ENCODE measurements at regions not wholly inside any gene's neighbourhood (a gene's known extent, or its start where the extent isn't known, plus 50 kb on each side); places are given as distances from the start of the nearest gene placed in this dataset.
A peak's percentile ranks its signal among the peaks of the same experiment; 100 is the strongest.

DNA sequence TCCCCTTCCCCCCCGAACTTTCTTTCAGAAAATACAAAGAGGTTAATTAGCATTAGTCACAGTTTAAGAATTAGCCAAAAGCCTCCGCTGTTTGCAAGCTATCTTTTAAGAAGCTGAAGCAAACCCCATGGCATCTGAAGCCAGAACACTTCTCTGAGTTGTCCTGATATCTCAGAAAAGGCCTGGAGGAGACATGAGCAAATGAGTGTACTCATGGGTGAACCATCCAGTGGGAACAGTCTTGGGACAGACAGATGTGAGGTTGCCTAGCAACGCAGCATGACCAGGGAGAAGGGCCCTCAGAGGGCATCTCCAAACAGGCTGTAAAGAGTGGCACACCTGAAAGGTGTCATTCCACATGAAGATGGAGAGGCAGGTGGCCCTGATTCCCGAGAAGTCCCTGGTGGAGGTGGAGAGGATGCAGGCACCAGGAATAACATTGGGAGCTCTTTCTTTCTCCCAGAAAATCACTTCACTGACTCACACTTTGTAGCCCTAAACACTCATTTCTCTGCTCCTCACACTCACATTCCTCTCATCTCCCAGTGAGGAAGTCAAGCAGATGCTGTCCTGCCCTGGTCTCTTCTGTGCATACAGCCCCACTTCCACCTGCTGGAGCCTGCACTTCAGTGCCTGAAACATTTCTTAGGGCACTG is 87.0 kb upstream of the TSHZ3 start:
- Histone ChIP-seq H3K4me1 (ENCODE audit: control insufficient read depth in 1 of 2, insufficient read depth in 2 of 2, low read length in 2 of 2) (peaks cover 2 to 10% of the 10 kb centered on the region in 2 experiments), H4K12ac (ENCODE audit: low read depth, low read length) (no peak overlapping the region), H3K23ac (ENCODE audit: low read length) (no peak overlapping the region)

DNA sequence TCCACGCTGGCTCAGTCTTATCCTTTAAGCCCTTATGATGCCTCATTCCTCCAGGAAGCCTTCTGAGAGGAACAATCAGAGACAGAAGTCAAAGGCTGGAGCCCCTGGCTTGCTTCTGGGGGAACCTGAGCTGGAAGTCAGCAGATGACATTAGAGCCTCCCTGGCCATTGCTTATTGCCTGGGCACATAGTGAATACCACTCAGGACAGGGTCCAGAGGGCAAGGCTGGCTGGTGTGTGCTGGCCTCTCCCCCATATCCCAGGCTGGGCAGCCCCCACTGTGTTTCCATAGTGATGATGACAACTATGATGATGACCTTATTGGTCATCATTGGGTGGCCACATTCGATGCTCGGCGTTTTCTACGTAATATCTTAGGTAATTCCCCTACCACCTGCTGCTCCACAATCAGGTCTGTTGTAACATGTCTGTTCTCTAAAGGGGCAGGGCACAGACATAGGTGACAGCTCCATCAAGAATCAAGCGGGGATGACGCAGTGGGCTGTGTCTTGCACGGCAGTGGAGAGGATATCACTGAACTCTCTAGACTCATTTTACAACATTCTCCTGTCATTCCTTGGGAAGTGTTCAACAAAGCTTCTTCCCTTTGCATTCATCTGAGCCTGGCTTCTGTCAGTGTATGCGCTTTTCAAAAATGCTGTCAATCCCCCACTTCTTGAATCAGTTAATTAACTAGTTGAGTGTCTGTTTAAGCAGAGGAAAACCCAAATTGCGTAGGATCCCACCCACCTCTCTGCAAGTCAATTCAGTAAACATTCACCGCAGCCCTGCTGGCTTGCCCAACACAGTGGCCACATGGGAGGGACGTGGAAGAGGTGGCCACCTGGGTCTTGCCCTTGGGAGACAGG is 89.4 kb upstream of the TSHZ3 start:
- Histone ChIP-seq H3K4me3 (ENCODE audit: low read depth, low read length) (no peak overlapping the region), H3K79me1 (ENCODE audit: low read length) (no peaks in the 10 kb centered on the region), H3K27me3 (ENCODE audit: insufficient read depth, low read length) (no peaks in the 10 kb centered on the region), H3K4me2 (ENCODE audit: low read length) (no peak overlapping the region), H2AK5ac (ENCODE audit: low read length) (no peak overlapping the region), H3K14ac (ENCODE audit: low read length) (no peak overlapping the region), H3K4me1 (ENCODE audit: control insufficient read depth in 1 of 2, insufficient read depth in 2 of 2, low read length in 2 of 2) (peaks cover 2 to 8% of the 10 kb centered on the region in 2 experiments), H3K4ac (ENCODE audit: low read depth, low read length) (no peak overlapping the region), H2BK120ac (ENCODE audit: insufficient read depth, low read length, poor library complexity) (no peak overlapping the region), H3K27ac (ENCODE audit: low read depth, low read length) (no peak overlapping the region), H3K9ac (ENCODE audit: low read length) (no peak overlapping the region), H3K79me2 (ENCODE audit: control insufficient read depth, insufficient read depth, low read length, poor library complexity) (no peaks in the 10 kb centered on the region), H4K12ac (ENCODE audit: low read depth, low read length) (no peak overlapping the region), H3K9me3 (ENCODE audit: insufficient read depth, low read depth, low read length) (no peaks in the 10 kb centered on the region), H3K36me3 (ENCODE audit: control insufficient read depth in 1 of 2, insufficient read depth in 2 of 2, low read length in 2 of 2) (no peaks in the 10 kb centered on the region), H3K18ac (ENCODE audit: low read length) (no peak overlapping the region), H2BK5ac (ENCODE audit: low read depth, low read length, poor library complexity) (no peak overlapping the region), H2AFZ (ENCODE audit: insufficient read depth, low read length, poor library complexity) (no peak overlapping the region), H4K91ac (ENCODE audit: low read depth, low read length) (no peak overlapping the region), H4K8ac (ENCODE audit: low read depth, low read length) (no peak overlapping the region), H3K23ac (ENCODE audit: low read length) (no peak overlapping the region), H2BK12ac (ENCODE audit: low read length) (no peak overlapping the region)
- DNase-seq = peak in 1 of 2 donors; percentile 18
- WGBS (ENCODE audit: extremely low coverage, insufficient coverage, insufficient read length) = no CpG with 5 or more reads among the region's 12 CpGs

More for the DNA sequence above, 87.0 kb upstream of the TSHZ3 start:
- no CpG with 5 or more reads among the region's 4 CpGs for WGBS (ENCODE audit: extremely low coverage, insufficient coverage, insufficient read length)
- Histone ChIP-seq H3K4me2 (ENCODE audit: low read length) (no peak overlapping the region), H3K79me1 (ENCODE audit: low read length) (no peaks in the 10 kb centered on the region), H3K18ac (ENCODE audit: low read length) (no peak overlapping the region), H3K27ac (ENCODE audit: low read depth, low read length) (no peak overlapping the region), H3K14ac (ENCODE audit: low read length) (no peak overlapping the region), H4K8ac (ENCODE audit: low read depth, low read length) (no peak overlapping the region), H3K36me3 (ENCODE audit: control insufficient read depth in 1 of 2, insufficient read depth in 2 of 2, low read length in 2 of 2) (no peaks in the 10 kb centered on the region), H2BK120ac (ENCODE audit: insufficient read depth, low read length, poor library complexity) (no peak overlapping the region), H2AK5ac (ENCODE audit: low read length) (no peak overlapping the region), H3K79me2 (ENCODE audit: control insufficient read depth, insufficient read depth, low read length, poor library complexity) (no peaks in the 10 kb centered on the region), H3K4me3 (ENCODE audit: low read depth, low read length) (no peak overlapping the region), H3K9me3 (ENCODE audit: insufficient read depth, low read depth, low read length) (no peaks in the 10 kb centered on the region), H3K4ac (ENCODE audit: low read depth, low read length) (no peak overlapping the region), H4K91ac (ENCODE audit: low read depth, low read length) (no peak overlapping the region), H3K9ac (ENCODE audit: low read length) (no peak overlapping the region), H2BK12ac (ENCODE audit: low read length) (no peak overlapping the region), H2BK5ac (ENCODE audit: low read depth, low read length, poor library complexity) (no peak overlapping the region), H2AFZ (ENCODE audit: insufficient read depth, low read length, poor library complexity) (no peak overlapping the region), H3K27me3 (ENCODE audit: insufficient read depth, low read length) (no peaks in the 10 kb centered on the region)
- DNase-seq = peak; percentile 45 to 58

DNA sequence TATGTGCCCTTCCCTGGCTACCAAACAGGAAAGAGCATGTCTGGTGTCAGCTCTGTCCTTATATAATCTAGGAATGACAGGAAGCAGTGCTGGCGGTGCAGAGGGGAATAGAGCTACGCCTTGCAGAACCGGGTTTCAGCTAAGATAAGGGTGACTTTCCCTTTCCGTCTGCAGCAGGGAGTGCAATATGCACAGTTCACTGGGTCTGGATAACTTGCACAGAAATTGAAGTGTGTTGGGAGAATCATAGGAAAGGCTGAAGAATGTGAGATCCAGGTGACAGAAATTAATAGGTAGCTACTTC is 90.0 kb upstream of the TSHZ3 start:
- no peak overlapping the region for H2BK5ac ChIP-seq (ENCODE audit: low read depth, low read length, poor library complexity)
- H2BK12ac ChIP-seq (ENCODE audit: low read length) = no peak overlapping the region
- no peak overlapping the region for H3K4me2 ChIP-seq (ENCODE audit: low read length)
- H3K23ac ChIP-seq (ENCODE audit: low read length) = no peak overlapping the region
- H3K36me3 ChIP-seq (ENCODE audit: control insufficient read depth in 1 of 2, insufficient read depth in 2 of 2, low read length in 2 of 2) = no peaks in the 10 kb centered on the region
- no peak overlapping the region for H3K4me3 ChIP-seq (ENCODE audit: low read depth, low read length)
- H3K14ac ChIP-seq (ENCODE audit: low read length) = no peak overlapping the region
- no CpG with 5 or more reads among the region's 4 CpGs for WGBS (ENCODE audit: extremely low coverage, insufficient coverage, insufficient read length)
- no peak for DNase-seq
- no peak overlapping the region for H2AK5ac ChIP-seq (ENCODE audit: low read length)
- no peaks in the 10 kb centered on the region for H3K79me1 ChIP-seq (ENCODE audit: low read length)
- H3K79me2 ChIP-seq (ENCODE audit: control insufficient read depth, insufficient read depth, low read length, poor library complexity) = no peaks in the 10 kb centered on the region
- no peak overlapping the region for H2BK120ac ChIP-seq (ENCODE audit: insufficient read depth, low read length, poor library complexity)
- no peak overlapping the region for H4K12ac ChIP-seq (ENCODE audit: low read depth, low read length)
- no peaks in the 10 kb centered on the region for H3K27me3 ChIP-seq (ENCODE audit: insufficient read depth, low read length)
- H3K4ac ChIP-seq (ENCODE audit: low read depth, low read length) = no peak overlapping the region
- no peak overlapping the region for H3K9ac ChIP-seq (ENCODE audit: low read length)
- H3K18ac ChIP-seq (ENCODE audit: low read length) = no peak overlapping the region
- H2AFZ ChIP-seq (ENCODE audit: insufficient read depth, low read length, poor library complexity) = no peak overlapping the region
- H3K9me3 ChIP-seq (ENCODE audit: insufficient read depth, low read depth, low read length) = no peaks in the 10 kb centered on the region
- peaks cover 2 to 8% of the 10 kb centered on the region in 2 experiments for H3K4me1 ChIP-seq (ENCODE audit: control insufficient read depth in 1 of 2, insufficient read depth in 2 of 2, low read length in 2 of 2)
- H4K91ac ChIP-seq (ENCODE audit: low read depth, low read length) = no peak overlapping the region
- H3K27ac ChIP-seq (ENCODE audit: low read depth, low read length) = no peak overlapping the region
- no peak overlapping the region for H4K8ac ChIP-seq (ENCODE audit: low read depth, low read length)

DNA sequence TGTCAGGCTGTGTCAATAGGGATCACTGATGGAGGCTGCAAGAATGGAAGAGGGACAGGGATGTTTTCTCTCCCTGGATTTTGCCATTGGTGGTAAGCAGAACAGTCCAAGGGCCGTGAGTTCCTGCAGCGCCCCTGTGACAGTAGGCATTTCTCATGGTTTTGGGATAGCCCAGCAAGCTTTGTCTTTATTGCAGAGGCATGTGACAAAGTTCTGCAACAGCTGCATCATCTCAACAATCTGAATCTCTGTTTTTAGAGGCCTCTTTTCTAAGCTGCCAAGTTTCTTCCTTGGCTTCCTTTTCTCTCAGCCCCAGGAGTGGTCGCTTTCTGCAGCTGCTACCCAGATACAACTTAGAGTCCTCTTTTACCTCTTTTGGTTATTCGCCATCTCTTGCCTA is 95.7 kb upstream of the TSHZ3 start:
- Histone ChIP-seq H2BK5ac (ENCODE audit: low read depth, low read length, poor library complexity) (no peak overlapping the region), H3K79me2 (ENCODE audit: control insufficient read depth, insufficient read depth, low read length, poor library complexity) (no peaks in the 10 kb centered on the region), H3K18ac (ENCODE audit: low read length) (no peak overlapping the region), H3K4me3 (ENCODE audit: low read depth, low read length) (no peak overlapping the region), H3K27ac (ENCODE audit: low read depth, low read length) (no peak overlapping the region), H2BK12ac (ENCODE audit: low read length) (no peak overlapping the region), H4K12ac (ENCODE audit: low read depth, low read length) (no peak overlapping the region), H3K23ac (ENCODE audit: low read length) (no peak overlapping the region), H2AFZ (ENCODE audit: insufficient read depth, low read length, poor library complexity) (no peak overlapping the region), H3K36me3 (ENCODE audit: control insufficient read depth in 1 of 2, insufficient read depth in 2 of 2, low read length in 2 of 2) (no peaks in the 10 kb centered on the region), H2BK120ac (ENCODE audit: insufficient read depth, low read length, poor library complexity) (no peak overlapping the region), H4K91ac (ENCODE audit: low read depth, low read length) (no peak overlapping the region), H3K4ac (ENCODE audit: low read depth, low read length) (no peak overlapping the region), H3K4me2 (ENCODE audit: low read length) (no peak overlapping the region), H3K79me1 (ENCODE audit: low read length) (no peaks in the 10 kb centered on the region), H3K4me1 (ENCODE audit: control insufficient read depth in 1 of 2, insufficient read depth in 2 of 2, low read length in 2 of 2) (no peaks in the 10 kb centered on the region), H3K9ac (ENCODE audit: low read length) (no peak overlapping the region), H2AK5ac (ENCODE audit: low read length) (no peak overlapping the region), H4K8ac (ENCODE audit: low read depth, low read length) (no peak overlapping the region), H3K27me3 (ENCODE audit: insufficient read depth, low read length) (no peaks in the 10 kb centered on the region), H3K14ac (ENCODE audit: low read length) (no peak overlapping the region), H3K9me3 (ENCODE audit: insufficient read depth, low read depth, low read length) (no peaks in the 10 kb centered on the region)
- DNase-seq = no peak
- WGBS (ENCODE audit: extremely low coverage, insufficient coverage, insufficient read length) = no CpG with 5 or more reads among the region's 4 CpGs
